Loucy (cell line): ENCODE measurements at regions not wholly inside any gene's neighbourhood (a gene's known extent, or its start where the extent isn't known, plus 50 kb on each side); places are given as distances from the start of the nearest gene placed in this dataset.

Experiments used
- H2AFZ ChIP-seq: fragments of 200-600 bp; sonication (generic); 2 replicates; pipeline ENCODE4 v1.6.0; 2016; ENCODE audit warnings: antibody characterized with exemption, mild to moderate bottlenecking, low read length, moderate library complexity
- H3F3A ChIP-seq: fragments of 200-600 bp; 2 replicates; pipeline ENCODE4 v1.6.0; 2016; ENCODE audit warnings: antibody characterized with exemption, low read depth, mild to moderate bottlenecking
- H3K27me3 ChIP-seq: fragments of 200-600 bp; sonication (generic); 2 replicates; pipeline ENCODE4 v1.6.1; 2014; ENCODE audit warnings: low read length, mild to moderate bottlenecking; ENCODE audit not compliant: insufficient read depth, poor library complexity, severe bottlenecking
- H3K36me3 ChIP-seq: fragments of 200-600 bp; sonication (generic); 2 replicates; pipeline ENCODE4 v1.6.1; 2016; ENCODE audit warnings: low read length; ENCODE audit not compliant: insufficient read depth
- H3K4me1 ChIP-seq: fragments of 200-600 bp; sonication (generic); 2 replicates; pipeline ENCODE4 v1.5.1; 2014; ENCODE audit warnings: low read length, mild to moderate bottlenecking; ENCODE audit not compliant: insufficient read depth, poor library complexity, severe bottlenecking
- H3K4me2 ChIP-seq: fragments of 200-600 bp; sonication (generic); 2 replicates; pipeline ENCODE4 v1.6.0; 2014; ENCODE audit warnings: antibody characterized with exemption, low read length, low read depth, mild to moderate bottlenecking; ENCODE audit not compliant: poor library complexity, severe bottlenecking
- H3K4me3 ChIP-seq: fragments of 200-600 bp; sonication (generic); 2 replicates; pipeline ENCODE4 v1.5.1; 2014; ENCODE audit warnings: low read length, mild to moderate bottlenecking, mixed read lengths; ENCODE audit not compliant: poor library complexity, severe bottlenecking
- H3K79me2 ChIP-seq: fragments of 200-600 bp; sonication (generic); 2 replicates; pipeline ENCODE4 v1.6.1; 2014; ENCODE audit warnings: low read length; ENCODE audit not compliant: insufficient read depth
- H3K9ac ChIP-seq: fragments of 200-600 bp; sonication (generic); 2 replicates; pipeline ENCODE4 v1.6.0; 2014; ENCODE audit warnings: mild to moderate bottlenecking, low read depth, low read length, moderate library complexity; ENCODE audit not compliant: poor library complexity, severe bottlenecking
- H3K9me2 ChIP-seq: fragments of 200-600 bp; sonication (generic); replicated peaks from 2 replicates; pipeline ENCODE4 v1.6.1; 2016; ENCODE audit warnings: low read depth, low read length, mixed read lengths
- H3K9me3 ChIP-seq: fragments of 200-600 bp; sonication (generic); 2 replicates; pipeline ENCODE4 v1.6.1; 2014; ENCODE audit warnings: mild to moderate bottlenecking, antibody characterized with exemption, low read length, low read depth; ENCODE audit not compliant: insufficient read depth
- H4K20me1 ChIP-seq: fragments of 200-600 bp; sonication (generic); 2 replicates; pipeline ENCODE4 v1.6.0; 2014; ENCODE audit warnings: antibody characterized with exemption, low read length, mild to moderate bottlenecking; ENCODE audit not compliant: insufficient read depth, poor library complexity, severe bottlenecking
- EZH2phosphoT487 ChIP-seq: fragments of 200-600 bp; IDR thresholded peaks from 2 replicates; pipeline ENCODE4 v1.6.1; 2018; ENCODE audit warnings: antibody characterized with exemption, mild to moderate bottlenecking, moderate library complexity, borderline replicate concordance
- TF ChIP-seq, protein P1 (sequence below): fragments of 200-600 bp; sonication (generic); conservative IDR thresholded peaks from 2 replicates; pipeline ENCODE4 v1.5.1; 2014; ENCODE audit warnings: mild to moderate bottlenecking, antibody characterized with exemption, low read length

DNA sequence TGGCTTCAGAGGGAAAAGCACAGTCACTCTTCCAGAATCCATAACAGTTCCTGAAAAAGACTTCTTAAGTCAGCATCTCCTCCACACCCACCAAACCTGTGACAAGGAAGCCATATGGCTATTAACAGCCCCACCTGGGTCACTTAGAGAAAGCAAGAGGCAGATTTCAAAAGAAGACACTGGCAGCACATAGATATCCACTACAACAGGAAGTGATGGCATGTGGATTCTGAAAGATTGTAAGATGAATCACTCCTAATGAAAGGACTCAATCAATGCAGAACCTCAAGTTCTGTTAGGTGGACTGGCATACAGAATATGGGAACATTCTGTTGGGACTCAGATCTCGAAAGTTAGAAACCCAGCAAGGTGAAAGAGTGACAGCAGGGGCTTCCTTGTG is 365.9 kb downstream of the TGFB2 start:
- no peaks in the 10 kb centered on the region for H3K9me3 ChIP-seq
- H3K27me3 ChIP-seq, result no peaks in the 10 kb centered on the region
- no peaks in the 10 kb centered on the region for H3K9me2 ChIP-seq
- no peaks in the 10 kb centered on the region for H3K79me2 ChIP-seq
- H3K36me3 ChIP-seq, result no peaks in the 10 kb centered on the region
- H3K4me2 ChIP-seq, result no peak overlapping the region
- H3F3A ChIP-seq, result no peaks in the 10 kb centered on the region
- no peaks in the 10 kb centered on the region for H4K20me1 ChIP-seq
- no peak overlapping the region for H3K4me3 ChIP-seq
- H3K9ac ChIP-seq, result no peak overlapping the region
- no peak overlapping the region for H2AFZ ChIP-seq
- TF ChIP-seq EZH2phosphoT487, result no peak
- TF ChIP-seq, protein P1, sequence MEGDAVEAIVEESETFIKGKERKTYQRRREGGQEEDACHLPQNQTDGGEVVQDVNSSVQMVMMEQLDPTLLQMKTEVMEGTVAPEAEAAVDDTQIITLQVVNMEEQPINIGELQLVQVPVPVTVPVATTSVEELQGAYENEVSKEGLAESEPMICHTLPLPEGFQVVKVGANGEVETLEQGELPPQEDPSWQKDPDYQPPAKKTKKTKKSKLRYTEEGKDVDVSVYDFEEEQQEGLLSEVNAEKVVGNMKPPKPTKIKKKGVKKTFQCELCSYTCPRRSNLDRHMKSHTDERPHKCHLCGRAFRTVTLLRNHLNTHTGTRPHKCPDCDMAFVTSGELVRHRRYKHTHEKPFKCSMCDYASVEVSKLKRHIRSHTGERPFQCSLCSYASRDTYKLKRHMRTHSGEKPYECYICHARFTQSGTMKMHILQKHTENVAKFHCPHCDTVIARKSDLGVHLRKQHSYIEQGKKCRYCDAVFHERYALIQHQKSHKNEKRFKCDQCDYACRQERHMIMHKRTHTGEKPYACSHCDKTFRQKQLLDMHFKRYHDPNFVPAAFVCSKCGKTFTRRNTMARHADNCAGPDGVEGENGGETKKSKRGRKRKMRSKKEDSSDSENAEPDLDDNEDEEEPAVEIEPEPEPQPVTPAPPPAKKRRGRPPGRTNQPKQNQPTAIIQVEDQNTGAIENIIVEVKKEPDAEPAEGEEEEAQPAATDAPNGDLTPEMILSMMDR, result no peak
- no peaks in the 10 kb centered on the region for H3K4me1 ChIP-seq

DNA sequence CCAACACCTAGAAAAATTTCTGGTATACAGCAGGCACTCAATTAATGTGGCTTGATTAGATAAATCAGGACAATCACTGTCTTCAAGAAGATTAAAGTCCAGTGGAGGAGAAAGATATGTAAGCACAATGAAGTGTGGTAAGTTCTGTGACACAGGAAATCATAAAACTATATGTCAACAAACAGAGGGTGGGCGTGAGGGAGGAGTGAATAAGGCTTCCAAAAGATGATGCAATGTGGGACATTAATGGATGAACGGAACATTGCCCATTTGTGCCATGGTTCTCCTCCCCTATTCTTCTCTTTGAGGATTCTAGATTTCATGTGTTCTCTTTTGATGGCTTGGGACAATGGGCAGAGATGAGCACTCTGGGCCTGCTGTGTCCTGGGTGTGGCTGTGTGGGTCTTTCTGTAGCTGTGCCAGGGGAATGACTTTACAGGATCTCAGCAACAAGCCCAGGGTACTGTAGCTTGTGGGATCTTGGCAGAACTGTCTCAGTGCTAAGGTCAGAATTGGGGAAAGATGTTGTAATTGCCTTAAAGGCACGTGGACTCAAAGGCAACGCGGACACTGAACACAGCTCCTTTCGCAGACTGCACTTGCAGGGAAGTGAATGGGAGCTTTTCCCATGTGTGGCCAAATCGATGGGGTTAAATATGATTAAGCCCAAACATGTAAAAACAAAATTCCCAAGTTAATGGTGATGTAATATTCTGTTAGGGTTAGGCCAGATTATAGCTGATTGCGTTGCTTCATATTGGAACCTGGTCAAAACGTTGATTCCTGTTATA is 366.9 kb downstream of the TGFB2 start:
- Histone ChIP-seq H3K36me3 (no peaks in the 10 kb centered on the region), H3K9me2 (no peaks in the 10 kb centered on the region), H3F3A (no peaks in the 10 kb centered on the region), H3K4me2 (no peak overlapping the region), H3K9me3 (no peaks in the 10 kb centered on the region), H3K4me1 (no peaks in the 10 kb centered on the region), H4K20me1 (no peaks in the 10 kb centered on the region), H3K27me3 (no peaks in the 10 kb centered on the region), H2AFZ (no peak overlapping the region), H3K4me3 (no peak overlapping the region), H3K79me2 (no peaks in the 10 kb centered on the region), H3K9ac (no peak overlapping the region)
- TF ChIP-seq EZH2phosphoT487, result no peak
- TF ChIP-seq, protein P1, result no peak

DNA sequence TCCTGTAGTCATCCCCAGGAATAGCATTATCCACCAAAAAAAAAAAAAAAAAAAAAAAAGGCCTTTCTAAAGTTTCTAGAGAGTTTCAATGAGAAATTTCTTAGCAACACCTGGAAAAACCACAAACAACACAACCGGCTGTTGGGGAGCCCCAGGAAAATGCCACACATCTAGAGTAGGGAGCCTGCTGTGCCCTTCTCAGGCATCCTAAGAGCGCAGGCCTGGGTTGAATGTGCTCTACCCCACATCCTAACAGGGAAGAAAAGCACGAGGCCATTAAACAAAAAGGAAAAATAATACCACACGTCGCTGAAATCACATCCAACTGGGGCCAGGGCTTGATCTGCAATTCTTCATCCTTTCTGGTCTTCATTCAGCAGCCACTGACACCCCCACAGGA is 367.5 kb downstream of the TGFB2 start:
- Histone ChIP-seq H3K9me3 (no peaks in the 10 kb centered on the region), H3K4me1 (no peaks in the 10 kb centered on the region), H3K4me2 (no peak overlapping the region), H2AFZ (no peak overlapping the region), H3K27me3 (no peaks in the 10 kb centered on the region), H3K36me3 (no peaks in the 10 kb centered on the region), H3K9ac (no peak overlapping the region), H3F3A (no peaks in the 10 kb centered on the region), H3K9me2 (no peaks in the 10 kb centered on the region), H3K4me3 (no peak overlapping the region), H4K20me1 (no peaks in the 10 kb centered on the region), H3K79me2 (no peaks in the 10 kb centered on the region)
- no peak for TF ChIP-seq EZH2phosphoT487
- TF ChIP-seq, protein P1, result no peak
